ENCODE measurements at regions not wholly inside any gene's neighbourhood (a gene's known extent, or its start where the extent isn't known, plus 50 kb on each side); places are given as distances from the start of the nearest gene placed in this dataset.

GRCh38 chr7:91323626-91324158, 59.5 kb downstream of the FZD1 start:
- TF ChIP-seq, protein P1, sequence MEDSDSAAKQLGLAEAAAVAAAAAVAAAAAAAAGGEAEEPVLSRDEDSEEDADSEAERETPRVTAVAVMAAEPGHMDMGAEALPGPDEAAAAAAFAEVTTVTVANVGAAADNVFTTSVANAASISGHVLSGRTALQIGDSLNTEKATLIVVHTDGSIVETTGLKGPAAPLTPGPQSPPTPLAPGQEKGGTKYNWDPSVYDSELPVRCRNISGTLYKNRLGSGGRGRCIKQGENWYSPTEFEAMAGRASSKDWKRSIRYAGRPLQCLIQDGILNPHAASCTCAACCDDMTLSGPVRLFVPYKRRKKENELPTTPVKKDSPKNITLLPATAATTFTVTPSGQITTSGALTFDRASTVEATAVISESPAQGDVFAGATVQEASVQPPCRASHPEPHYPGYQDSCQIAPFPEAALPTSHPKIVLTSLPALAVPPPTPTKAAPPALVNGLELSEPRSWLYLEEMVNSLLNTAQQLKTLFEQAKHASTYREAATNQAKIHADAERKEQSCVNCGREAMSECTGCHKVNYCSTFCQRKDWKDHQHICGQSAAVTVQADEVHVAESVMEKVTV (CRISPR knock-in tag; IDR thresholded peaks at IDR 0.05), result no peak
- TF ChIP-seq ETV5 (CRISPR knock-in tag; IDR thresholded peaks at IDR 0.05; ENCODE audit: low read depth) (no peak), CBFA2T3 (IDR thresholded peaks at IDR 0.05) (no peak), ZNF707 (CRISPR knock-in tag; conservative IDR thresholded peaks at IDR 0.05) (no peak), NCOA4 (IDR thresholded peaks at IDR 0.05; ENCODE audit: partially characterized antibody) (no peak), ZZZ3 (IDR thresholded peaks at IDR 0.05) (no peak), IRF2 (CRISPR knock-in tag; IDR thresholded peaks at IDR 0.05) (no peak), ZNF224 (CRISPR knock-in tag; IDR thresholded peaks at IDR 0.05) (no peak), MYBL2 (IDR thresholded peaks at IDR 0.05; ENCODE audit: low read depth) (no peak), MYBL2 (CRISPR knock-in tag; IDR thresholded peaks at IDR 0.05; ENCODE audit: borderline replicate concordance) (no peak), HNRNPLL (IDR thresholded peaks at IDR 0.05; ENCODE audit: low read depth, low read length, poor library complexity, severe bottlenecking) (no peak), HDGF (IDR thresholded peaks at IDR 0.05) (no peak), NUFIP1 (IDR thresholded peaks at IDR 0.05; ENCODE audit: partially characterized antibody) (no peak), NKRF (IDR thresholded peaks at IDR 0.05; ENCODE audit: borderline replicate concordance) (no peak)
- H3K9me3 ChIP-seq (replicated peaks; ENCODE audit: control insufficient read depth, insufficient read depth, low read depth, low read length), result no peaks in the 10 kb centered on the region
- no peak overlapping the region for H3K4me3 ChIP-seq
- intact Hi-C loops (cut with micrococcal nuclease), result no loop called here
- H3K4me1 ChIP-seq (replicated peaks in 1 of 2; ENCODE audit: control insufficient read depth in 2 of 2, insufficient read depth in 2 of 2, low read length in 2 of 2), result peaks cover 0 to 4% of the 10 kb centered on the region in 2 experiments; a peak in 2 of 5 replicates
- H3K79me2 ChIP-seq (ENCODE audit: control insufficient read depth, insufficient read depth, low read length), result no peaks in the 10 kb centered on the region
- 11% methylated on average over 2 of the region's 2 CpGs for WGBS (ENCODE audit: insufficient coverage, low coverage, missing lambda C conversion rate)
- DNase-seq (ENCODE audit: extremely low read depth in 1 of 4, low spot score in 3 of 4) (no peak), FAIRE-seq (no peak), ATAC-seq (no peak)
- no peak overlapping the region for H3K9ac ChIP-seq (ENCODE audit: insufficient read depth in 1 of 2, low read depth in 2 of 2, low read length in 2 of 2)
- no peaks in the 10 kb centered on the region for H3K27me3 ChIP-seq (ENCODE audit: control insufficient read depth in 2 of 2, insufficient read depth in 2 of 2, low read length in 2 of 2)
- no peak overlapping the region for H2AFZ ChIP-seq (ENCODE audit: low read depth, low read length)
- in situ Hi-C loops (cut with MboI), result no loop called here
- H4K20me1 ChIP-seq (replicated peaks; ENCODE audit: control insufficient read depth, insufficient read depth, low read length), result no peaks in the 10 kb centered on the region
- no peak overlapping the region for H3K4me2 ChIP-seq (ENCODE audit: insufficient read depth, low read length)
- H3K27ac ChIP-seq (ENCODE audit: extremely low read depth, low read depth, low read length), result no peak overlapping the region
- H3K36me3 ChIP-seq (ENCODE audit: control insufficient read depth, insufficient read depth, low read length), result no peaks in the 10 kb centered on the region
- ChIA-PET CTCF (ENCODE audit: low intra/inter-chr PET ratio) (no interaction called here), POLR2A (interaction anchor here (0.7 to 1.3 kb wide), 2 partner anchors 10 to 23 kb away, joined by 3 read pairs; no protein-coding TSS in a partner anchor)
- no peaks in the 10 kb centered on the region for H3K9me1 ChIP-seq (ENCODE audit: control insufficient read depth, insufficient read depth, low read length)
- no TSS peak for BruUV-seq (replicated peaks)
